Stimulated activated CD4-positive, alpha-beta T cell treated with anti-CD3 and anti-CD28 coated beads, Interleukin-4, amount 100 ng/mL, for 1 hour (primary cell): ENCODE measurements at regions not wholly inside any gene's neighbourhood (a gene's known extent, or its start where the extent isn't known, plus 50 kb on each side); places are given as distances from the start of the nearest gene placed in this dataset.
"Not testable (repeated sequence)": the region's sequence is repeated elsewhere in the genome, so short reads cannot be mapped to it uniquely, and the experiment has no call there.

ENCODE experiments used
- DNase-seq: peaks from one replicate; pipeline ENCODE4 v3.0.0-alpha.2; 2020

DNA sequence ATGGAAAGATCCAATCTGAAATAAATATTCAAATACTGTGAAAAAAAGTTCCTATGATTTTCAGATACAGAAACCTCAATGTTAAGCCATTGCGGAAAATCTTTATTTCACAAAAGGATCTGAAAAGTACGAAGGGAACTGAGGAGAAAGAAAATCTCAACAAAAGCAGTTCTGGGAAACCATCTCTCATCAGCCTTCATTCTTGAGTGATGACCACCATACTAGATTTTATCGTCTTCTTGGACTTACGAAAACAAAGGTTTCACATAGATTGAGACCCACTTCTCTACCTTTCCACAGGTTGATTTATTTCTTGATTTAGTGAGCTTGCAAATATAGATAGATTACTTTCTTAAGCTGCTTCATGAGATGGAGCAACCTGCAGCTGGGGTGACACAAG, 293.4 kb upstream of the LYZL1 start:
- no peak for DNase-seq

DNA sequence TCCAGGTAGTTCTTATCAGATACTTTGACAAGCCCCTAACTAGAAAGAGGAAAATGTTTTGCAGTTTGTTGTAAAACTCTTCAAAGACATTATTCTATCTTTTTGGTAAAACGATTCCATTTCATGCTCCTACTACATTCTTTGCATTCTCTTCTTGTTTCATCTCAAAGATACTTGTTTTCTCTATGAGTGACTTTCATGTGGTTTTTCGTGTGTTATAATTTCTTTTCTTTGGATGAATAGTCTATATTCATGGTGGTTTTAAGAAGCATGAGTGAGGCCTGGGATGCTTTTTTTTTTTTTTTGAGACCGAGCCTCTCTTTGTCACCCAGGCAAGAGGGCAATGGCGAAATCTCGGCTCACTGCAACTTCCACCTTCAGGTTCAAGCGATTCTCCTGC, 292.5 kb upstream of the LYZL1 start:
- no peak for DNase-seq

DNA sequence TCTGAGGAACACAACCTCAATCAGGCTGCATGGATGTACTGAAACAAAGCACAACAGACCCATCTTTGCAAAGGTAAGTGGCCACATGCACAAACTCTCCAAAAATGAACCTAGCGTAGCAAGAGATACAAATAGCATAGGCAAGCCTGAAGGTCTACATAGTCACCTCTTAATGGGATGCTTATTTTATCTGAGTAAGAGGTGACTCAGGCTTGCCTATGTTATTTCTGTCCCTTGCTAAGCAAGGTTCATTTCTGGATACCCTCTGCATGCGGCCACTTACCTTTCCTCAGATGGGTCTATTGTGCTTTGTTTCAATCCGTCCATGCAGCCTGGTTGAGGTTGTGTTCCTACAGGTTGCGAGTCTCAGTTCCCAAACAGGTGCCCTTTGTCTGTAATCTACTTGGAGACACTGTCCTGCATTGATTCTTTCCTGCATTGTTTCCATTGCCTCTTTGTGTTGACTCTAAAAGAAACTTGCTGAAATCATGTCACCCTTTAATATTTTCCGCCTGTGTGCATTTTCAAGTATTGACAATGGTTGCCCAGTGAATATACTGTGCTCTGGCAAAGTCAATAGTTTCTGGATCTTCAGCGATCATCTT, 291.8 kb upstream of the LYZL1 start:
- no peak for DNase-seq

DNA sequence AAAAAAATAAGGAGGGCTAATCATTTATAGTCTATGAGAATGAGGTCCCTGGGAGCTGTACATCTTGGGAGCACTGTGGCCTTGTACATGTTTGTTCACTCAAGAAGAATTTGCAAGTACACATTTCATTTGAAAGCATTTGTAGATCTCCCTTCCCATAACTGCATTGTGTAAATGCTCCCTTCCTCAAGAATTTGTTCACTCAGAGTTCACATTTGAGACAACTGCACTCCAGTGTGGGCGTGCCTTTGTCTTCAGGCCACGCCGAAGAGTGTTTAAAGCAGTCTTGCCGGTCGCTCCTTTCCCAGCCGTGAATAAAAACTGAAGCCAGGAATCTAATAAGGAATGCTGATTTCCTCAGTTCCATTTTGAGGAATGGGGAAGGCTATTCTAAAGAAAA, 291.1 kb upstream of the LYZL1 start:
- no peak for DNase-seq

DNA sequence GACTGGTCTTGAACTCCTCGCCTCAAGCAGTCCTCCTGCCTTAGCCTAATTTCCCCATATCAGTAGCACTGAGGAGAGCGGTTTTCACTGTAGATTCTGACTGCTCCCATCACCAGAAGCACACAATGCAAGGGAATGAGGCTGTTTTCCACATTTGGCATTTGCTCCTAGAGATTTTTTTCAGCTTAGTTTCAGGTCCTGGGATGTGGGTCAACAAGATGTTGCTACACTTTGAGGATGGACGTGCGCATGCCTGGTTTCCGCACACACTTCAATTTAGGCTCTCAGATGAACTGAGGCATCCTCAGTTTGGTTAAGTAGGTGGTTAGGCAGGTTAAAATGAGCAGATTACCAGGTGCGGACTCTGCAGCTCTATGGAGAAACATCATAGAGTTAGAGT, 287.1 kb upstream of the LYZL1 start:
- no peak for DNase-seq

DNA sequence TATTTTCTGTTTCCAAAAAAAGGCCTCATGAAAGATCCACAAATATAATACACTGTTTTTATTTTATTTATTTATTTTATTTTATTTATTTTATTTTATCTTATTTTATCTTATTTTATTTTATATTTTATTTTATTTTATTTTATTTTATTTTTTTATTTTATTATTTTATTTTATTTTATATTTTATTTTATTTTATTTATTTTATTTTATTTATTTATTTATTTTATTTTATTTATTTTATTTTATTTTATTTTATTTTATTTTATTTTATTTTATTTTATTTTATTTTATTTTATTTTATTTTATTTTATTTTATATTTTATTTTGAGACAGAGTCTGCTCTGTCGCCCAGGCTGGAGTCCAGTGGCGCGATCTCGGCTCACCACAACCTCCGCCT, 285.9 kb upstream of the LYZL1 start:
- DNase-seq: not testable (repeated sequence)

DNA sequence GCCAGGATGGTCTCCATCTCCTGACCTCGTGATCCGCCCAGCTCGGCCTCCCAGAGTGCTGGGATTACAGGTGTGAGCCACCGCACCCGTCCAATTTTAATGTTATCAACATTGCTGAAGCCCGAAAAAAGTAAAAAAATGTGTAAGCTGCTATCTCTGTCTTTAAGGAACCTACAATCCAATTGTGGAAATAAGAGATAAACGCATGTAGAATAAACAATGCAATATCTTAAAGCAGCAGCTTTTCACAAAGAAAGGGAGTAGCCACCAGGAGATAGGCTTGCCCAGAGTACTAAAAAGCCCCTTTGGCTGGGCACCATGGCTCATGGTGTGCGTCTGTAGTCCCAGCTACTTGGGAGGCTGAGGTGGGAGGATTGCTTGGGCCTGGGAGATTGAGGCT, 282.9 kb upstream of the LYZL1 start:
- no peak for DNase-seq

DNA sequence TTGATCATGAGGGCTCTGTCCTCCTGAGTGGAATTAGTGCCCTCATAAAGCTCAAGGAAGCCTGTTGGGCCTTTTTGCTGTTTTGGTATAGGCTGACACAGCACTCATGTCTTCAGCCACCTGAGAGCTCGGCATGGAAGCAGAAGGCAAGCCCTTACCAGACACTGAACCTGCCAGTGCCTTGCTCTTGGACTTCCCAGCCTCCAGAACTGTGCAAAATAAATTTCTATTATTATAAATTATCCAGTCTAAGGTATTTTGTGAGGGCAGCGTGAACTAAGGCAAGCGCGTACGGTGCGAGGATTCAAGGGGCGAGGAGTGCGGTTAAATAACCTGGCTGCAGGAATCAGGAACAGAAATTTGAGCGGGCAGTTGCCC, 281.5 kb upstream of the LYZL1 start:
- DNase-seq: no peak

DNA sequence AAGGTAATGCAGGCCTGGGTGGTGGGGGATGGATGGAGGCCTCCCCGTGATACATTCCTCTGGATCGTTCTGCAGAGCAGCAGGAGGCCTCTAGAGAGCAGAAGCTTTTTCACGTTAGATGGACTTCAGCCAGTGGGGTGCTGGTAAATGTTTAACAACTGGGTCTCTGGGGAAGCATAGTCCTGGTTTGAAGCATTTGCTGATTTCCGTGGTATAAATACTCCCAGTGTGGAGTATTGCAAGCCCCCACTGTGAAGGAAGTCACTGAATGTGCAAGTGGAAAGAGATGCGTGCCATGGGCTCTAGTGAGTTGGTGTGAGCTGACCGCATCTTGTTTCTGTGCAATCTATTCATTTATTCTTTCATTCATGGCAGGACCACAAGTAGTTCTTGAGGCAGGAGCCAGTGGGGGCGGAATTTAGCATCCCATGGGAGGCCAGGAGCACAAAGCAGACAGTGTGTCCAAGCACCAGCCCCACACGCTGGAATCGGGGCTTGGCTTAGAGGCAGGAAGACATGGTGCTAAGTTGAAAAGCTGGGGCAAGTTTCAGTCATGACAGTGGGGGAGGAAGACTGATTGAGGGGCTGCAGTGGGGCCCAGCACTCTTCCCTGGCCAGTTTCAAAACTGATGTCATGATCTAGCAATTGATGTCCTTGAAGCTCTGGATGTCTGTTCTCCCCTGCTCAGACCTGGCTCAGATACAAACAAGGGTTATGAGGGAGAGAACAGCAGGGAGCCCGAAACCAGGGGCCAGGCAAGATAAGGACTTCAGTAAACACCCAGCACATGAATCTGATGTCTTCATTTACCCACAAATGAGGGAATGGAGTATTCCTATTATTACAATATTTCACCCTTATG, 280.9 kb upstream of the LYZL1 start:
- no peak for DNase-seq

DNA sequence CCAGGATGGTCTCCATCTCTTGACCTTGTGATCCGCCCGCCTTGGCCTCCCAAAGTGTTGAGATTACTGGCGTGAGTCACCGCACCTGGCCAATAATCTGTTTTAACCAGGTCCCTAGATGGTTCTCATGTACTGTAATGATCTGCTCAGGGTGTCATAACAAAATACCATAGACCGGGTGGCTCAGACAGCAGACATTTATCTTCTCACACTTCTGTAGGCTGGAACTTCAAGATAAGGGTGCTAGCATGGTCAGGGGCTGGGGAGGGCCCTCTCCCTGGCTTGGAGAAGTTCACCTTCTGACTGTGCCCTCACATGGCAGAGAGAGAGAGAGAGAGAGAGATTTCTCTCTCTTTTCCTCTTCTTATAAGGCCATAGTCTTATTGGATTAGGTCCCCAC, 279.4 kb upstream of the LYZL1 start:
- DNase-seq: no peak

DNA sequence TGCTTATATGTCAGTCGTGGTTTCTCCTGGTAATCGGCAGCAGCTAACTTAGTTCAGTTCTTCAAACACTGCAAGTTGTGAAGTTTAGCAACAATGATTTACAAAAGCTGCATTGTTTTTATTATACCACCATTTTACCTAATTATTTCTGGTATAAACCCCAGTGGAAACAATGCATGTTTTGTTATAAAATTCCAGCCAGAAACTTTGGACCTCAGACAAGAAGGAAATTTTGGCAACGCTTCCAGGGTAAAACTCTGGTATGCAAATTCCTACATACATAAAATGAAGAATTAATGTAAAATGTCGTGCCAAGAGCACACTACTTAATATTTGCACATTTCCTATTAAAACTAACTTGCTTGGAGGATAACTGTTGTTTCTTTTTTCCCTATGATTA, 277.4 kb upstream of the LYZL1 start:
- DNase-seq: no peak

DNA sequence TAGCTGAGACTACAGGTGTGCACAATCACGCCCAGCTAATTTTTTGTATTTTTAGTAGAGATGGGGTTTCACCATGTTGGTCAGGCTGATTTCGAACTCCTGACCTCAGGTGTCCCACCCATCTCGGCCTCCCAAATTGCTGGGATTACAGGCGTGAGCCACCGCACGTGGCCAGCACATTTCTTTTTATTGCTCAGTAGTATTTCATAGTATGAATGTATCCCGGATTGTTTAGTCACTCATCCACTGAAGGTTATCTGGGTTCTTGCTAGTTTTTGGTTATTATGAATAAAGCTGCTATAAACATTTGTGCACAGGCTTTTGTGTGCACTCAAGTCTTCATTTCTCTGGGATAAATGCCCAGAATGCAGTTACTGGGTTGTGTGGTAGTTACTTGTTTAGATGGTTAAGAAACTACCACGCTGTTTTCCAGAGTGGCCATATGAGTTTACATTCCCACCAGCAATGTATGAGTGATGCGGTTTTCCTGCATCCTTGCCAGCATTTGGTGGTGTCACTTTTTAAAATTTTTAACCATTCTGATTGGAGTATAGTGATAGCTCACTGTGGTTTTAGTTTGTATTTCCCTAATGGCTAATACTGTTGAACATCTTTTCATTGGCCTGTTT, 275.8 kb upstream of the LYZL1 start:
- no peak for DNase-seq

DNA sequence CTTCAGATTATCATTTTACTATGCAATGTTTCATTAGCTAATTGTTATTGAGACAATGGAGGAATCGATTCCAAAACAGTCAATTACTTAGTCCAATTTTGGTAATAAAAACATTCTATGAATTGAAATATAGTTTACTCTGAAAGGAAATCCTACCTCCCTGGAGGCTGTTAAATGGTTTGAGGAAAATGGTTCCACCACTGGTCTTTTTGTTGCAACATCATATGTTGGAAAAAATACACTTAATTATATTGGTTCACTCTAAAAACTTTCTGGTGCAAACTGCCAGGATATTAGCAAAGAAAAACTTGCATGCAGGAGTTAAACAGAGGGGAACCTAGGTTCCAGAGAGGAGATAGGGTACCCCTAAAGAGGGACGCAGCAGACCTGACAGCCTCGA, 267.3 kb upstream of the LYZL1 start:
- DNase-seq: no peak

DNA sequence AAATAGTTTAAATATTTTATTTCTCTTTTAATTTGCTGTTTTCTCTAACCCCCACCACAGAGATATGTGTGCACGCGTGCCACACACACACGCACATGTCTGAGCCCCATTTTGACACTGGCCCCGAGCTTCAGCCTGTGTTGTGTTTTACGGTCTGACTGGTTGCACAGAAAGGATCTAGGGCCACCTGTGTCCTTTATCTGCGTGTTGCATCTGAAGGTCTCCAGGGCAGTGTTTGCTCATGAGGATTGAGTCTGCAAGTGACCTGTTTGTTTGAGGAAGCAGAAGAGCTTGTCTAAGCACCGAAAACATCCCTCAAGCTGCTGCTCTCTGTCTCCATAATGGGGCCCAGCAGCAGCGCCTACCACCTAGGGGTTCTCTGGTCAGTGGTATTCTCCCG, 266.4 kb upstream of the LYZL1 start:
- DNase-seq: no peak

DNA sequence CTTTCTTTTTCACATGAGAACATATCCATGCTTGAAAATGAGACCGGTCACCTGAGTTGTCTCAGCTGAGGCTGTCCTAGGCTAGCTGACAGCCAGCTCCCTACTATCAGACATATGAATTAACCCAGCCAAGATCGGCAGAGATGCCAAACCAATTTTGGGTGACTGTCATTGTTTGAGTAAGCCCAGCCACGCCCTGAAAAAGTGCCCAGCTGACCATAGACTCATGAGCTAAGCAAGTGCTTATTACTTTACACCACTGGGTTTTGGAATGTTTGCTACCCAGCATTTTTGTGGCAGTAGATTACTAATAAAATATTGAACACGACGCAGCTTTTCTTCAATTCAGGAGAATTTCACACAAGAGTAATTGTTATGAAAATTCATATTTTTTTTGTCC, 265.2 kb upstream of the LYZL1 start:
- no peak for DNase-seq

DNA sequence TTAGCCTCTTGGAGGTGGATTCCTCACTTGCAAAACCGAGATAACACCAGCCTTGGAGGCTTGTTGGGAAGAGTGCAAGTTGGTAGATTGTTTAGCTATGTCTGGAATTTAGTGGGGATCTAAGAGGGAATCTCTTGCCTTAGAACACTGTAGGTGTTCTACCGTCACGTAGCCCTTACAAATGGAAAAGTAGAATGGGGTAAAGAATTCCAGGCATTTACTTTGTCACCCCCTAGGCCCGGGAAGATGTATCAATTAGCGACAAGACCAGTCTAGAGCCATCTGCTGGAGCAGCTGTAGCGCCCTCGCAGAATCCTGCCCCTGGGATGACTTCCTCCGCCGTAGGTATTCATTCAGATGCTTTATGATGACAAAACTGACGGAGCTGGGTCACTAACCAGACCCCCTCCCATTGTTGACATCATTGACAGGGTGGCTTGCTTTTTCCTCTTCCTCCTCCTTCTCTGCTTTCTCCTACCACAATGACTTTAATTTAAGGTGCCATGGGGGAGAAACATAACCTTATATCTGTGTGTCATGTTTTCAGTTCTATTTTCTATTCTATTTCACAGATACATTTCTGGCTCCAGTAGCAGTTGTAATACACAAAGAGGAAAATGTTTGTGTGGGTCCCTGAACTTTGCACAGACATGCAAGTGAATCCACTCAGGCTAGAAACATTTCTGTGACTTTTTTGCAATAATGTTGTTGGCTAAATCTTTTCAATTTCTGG, 262.6 kb upstream of the LYZL1 start:
- no peak for DNase-seq

DNA sequence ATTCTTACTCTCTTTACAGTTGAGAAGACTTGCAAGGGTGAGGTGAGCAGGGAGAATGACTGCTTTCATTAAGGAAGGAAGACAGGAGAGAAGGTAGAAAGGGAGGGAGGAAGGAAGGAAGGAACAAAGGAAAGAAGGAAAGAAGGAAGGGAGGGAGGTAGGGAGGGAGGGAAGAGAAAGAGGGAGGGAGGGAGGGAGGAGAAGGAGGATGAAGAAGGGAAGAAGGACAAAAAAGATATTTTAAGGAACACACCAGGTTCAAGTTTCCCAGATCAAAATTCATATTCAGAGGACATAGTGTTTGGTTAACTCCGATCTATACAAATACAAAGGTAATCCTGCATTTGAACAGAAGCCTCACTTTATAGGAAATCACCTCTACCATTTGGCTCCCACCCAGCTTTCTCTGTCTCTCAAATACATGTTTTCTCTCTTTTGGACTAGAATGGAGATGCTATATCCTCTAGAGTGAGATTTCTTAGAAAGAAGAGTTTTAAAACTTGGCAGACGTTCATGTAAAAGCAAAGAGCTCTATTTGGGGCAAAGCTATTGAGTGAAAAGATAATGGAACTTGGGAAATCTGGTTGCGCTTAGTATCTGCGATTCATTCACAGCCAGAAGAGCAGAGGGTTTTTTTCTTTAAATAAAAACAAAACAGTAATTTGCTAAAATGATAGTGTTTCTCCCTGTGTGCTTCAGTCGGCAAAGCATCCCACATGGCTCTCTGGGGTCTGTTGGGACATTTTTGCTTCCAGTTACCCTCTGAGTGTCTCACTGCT, 261.9 kb upstream of the LYZL1 start:
- DNase-seq: no peak

DNA sequence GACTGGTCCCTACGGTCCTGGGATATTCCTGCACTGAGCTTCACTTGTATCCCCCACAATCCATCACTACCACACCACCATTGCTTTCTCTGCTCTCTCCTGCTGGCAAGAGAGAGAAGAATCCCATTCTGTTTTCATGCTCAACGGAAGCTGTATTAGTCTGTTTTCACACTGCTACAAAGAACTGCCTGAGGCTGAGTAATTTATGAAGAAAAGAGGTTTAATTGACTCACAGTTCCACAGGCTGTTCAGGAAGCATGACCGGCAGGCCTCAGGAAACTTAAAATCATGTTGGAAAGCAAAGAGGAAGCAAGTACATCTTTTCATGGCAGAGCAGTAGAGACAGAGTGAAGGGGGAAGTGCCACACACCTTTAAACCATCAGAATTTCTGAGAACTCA, 260.4 kb upstream of the LYZL1 start:
- DNase-seq: no peak

DNA sequence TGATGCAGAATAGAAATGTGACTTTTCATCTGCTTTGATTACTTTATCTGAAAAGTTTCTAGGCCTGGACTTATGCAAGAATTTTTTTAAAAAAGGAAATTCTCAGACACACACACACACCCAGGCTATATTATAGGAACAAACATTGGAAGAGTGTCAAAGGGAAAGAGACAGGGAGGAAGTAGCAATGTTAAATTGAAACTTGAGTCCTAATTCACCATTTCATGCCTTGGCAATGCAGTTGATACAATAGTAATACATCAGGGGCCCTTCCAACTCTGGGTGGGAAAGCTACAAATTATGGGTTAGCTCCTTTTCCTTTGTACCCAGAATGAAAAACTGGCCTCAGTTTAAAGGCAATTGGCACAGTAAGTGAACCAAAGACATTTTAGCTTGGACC, 258.0 kb upstream of the LYZL1 start:
- DNase-seq: no peak

DNA sequence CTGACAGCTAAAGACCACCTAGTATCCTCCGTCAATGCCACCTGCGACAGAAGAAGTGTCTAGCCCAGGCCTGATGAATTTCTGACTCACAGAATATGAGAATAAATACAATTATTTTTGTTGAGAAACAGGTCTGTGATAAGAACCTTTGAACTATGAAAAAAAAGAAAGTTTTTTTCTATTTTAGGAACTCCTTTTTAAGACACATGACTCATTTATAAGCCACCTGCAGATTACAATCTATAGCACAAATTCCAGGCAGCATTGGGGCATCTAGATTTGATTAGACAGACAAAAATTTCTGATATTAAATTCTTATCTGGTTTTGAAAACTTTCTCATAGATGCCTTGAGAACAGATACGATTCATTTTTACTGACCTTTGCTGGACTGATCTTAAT, 256.7 kb upstream of the LYZL1 start:
- no peak for DNase-seq

DNA sequence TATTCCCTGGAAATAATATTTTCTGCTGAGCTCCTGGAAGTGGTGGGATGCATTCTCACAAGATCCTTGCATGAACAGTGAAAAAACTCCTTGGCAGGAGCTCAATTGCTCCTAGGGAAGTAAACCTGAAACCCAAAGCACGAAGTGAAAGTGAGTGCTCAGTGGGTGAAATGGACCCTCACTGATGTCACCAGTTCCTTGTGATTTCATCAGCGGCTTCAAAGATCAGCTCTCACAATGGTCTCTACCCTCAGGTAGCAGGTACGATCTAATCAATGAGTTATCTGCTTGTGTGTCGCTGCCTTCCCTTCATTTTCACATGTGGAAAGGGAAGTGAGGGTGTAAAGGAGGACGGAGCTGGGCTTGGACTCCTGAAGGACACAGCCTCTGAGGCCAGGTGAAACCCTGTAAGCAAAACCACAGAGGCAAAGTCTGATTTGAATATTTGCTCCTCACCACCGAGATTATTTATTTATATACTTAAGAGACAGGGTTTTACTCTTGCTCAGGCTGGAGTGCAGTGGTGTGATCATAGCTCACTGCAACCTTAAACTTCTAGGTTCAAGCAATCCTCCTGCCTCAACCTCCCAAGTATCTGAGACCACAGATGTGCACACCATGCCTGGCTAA, 255.4 kb upstream of the LYZL1 start:
- DNase-seq: no peak

DNA sequence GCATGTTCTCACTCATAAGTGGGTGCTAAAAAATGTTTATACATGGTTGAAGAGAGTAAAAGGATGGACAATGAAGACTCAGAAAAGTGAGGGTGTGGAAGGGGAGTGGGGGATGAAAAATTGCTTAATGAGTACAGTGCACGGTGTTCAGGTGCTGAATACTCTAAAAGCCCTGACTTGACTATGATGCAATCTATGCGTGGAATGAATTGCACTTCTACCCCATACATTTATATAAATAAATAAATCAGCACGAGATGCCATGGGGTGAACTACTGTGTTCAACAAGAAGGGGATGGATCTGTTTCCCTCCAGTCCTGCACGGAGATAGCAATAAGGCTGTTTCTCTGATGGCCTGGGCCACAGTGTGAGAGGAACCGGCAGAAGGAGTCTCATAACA, 254.3 kb upstream of the LYZL1 start:
- no peak for DNase-seq
